H1 (cell line): ENCODE measurements at regions not wholly inside any gene's neighbourhood (a gene's known extent, or its start where the extent isn't known, plus 50 kb on each side); places are given as distances from the start of the nearest gene placed in this dataset.

ENCODE experiments used
- CTCF ChIA-PET: fragments of 300-600 bp; sonication (Branson Sonifier 250); formaldehyde crosslinking; loops from one replicate; lab custom pipeline; 2021; ENCODE audit not compliant: partially characterized antibody; lab: Charles Lee
- POLR2A ChIA-PET: fragments of 300-600 bp; sonication (Branson Sonifier 250); formaldehyde crosslinking; loops from one replicate; lab custom pipeline; 2021; ENCODE audit warnings: inconsistent platforms; ENCODE audit not compliant: partially characterized antibody; lab: Charles Lee
- DNase-seq, 2 experiments: peaks; one replicate each; pipeline versions ENCODE4 v3.0.0 to v3.0.0-alpha.2; 2010 to 2022; ENCODE audit warnings: low spot score in 2 of 2, low read depth in 1 of 2, mixed read lengths in 1 of 2
- FAIRE-seq: peaks from 2 replicates; lab custom pipeline; 2011; peaks lifted over from hg19 to GRCh38; lab: Jason Lieb, UNC
- H2AFZ ChIP-seq: 2 replicates; pipeline ENCODE4 v1.8.1; 2012; ENCODE audit warnings: low read length, inconsistent platforms
- H2AK5ac ChIP-seq: 2 replicates; pipeline ENCODE4 v1.6.1; 2013; ENCODE audit warnings: low read depth, low read length
- H2BK120ac ChIP-seq: replicated peaks from 2 replicates; pipeline ENCODE3; 2013; ENCODE audit warnings: low read depth, low read length, inconsistent platforms
- H2BK12ac ChIP-seq: 2 replicates; pipeline ENCODE4 v1.6.1; 2013; ENCODE audit warnings: low read depth, low read length
- H2BK15ac ChIP-seq: 2 replicates; pipeline ENCODE4 v1.6.1; 2013; ENCODE audit warnings: low read length
- H2BK20ac ChIP-seq: 2 replicates; pipeline ENCODE4 v1.6.1; 2013; ENCODE audit warnings: low read length
- H2BK5ac ChIP-seq: 2 replicates; pipeline ENCODE4 v1.6.1; 2013; ENCODE audit warnings: low read depth, low read length
- H3K14ac ChIP-seq: 2 replicates; pipeline ENCODE4 v1.6.1; 2013; ENCODE audit warnings: inconsistent platforms; ENCODE audit not compliant: insufficient read length
- H3K18ac ChIP-seq: 2 replicates; pipeline ENCODE4 v1.6.1; 2013; ENCODE audit warnings: low read length; ENCODE audit errors: extremely low read depth
- H3K23ac ChIP-seq: 2 replicates; pipeline ENCODE4 v1.6.1; 2013; ENCODE audit warnings: inconsistent platforms; ENCODE audit not compliant: insufficient read length
- H3K23me2 ChIP-seq: 2 replicates; pipeline ENCODE4 v1.6.1; 2013; ENCODE audit warnings: low read depth, low read length
- H3K27ac ChIP-seq: 2 replicates; pipeline ENCODE4 v1.6.1; 2011; ENCODE audit warnings: low read depth, low read length, inconsistent platforms
- H3K27me3 ChIP-seq, 4 experiments: replicated peaks in 1 of 4; 1 replicate in 1 of 4; 2 replicates in 3 of 4; pipeline versions ENCODE4 v1.6.1 to v1.8.1; 2011 to 2013; ENCODE audit warnings: low read length in 3 of 4, mild to moderate bottlenecking in 3 of 4, inconsistent platforms in 2 of 4, mixed read lengths in 2 of 4, moderate library complexity in 1 of 4; ENCODE audit not compliant: control insufficient read depth in 3 of 4, insufficient read depth in 3 of 4; ENCODE audit errors: extremely low read depth in 1 of 4
- H3K36me3 ChIP-seq, 4 experiments: 2 replicates each; pipeline versions ENCODE4 v1.6.1 to v1.8.1; 2011 to 2013; ENCODE audit warnings: mild to moderate bottlenecking in 4 of 4, low read length in 3 of 4, moderate library complexity in 2 of 4, control low read depth in 1 of 4, inconsistent platforms in 1 of 4; ENCODE audit not compliant: insufficient read depth in 4 of 4, control insufficient read depth in 2 of 4
- H3K4ac ChIP-seq: replicated peaks from 2 replicates; pipeline ENCODE3; 2013; ENCODE audit warnings: low read length, low read depth, mixed read lengths, inconsistent platforms; ENCODE audit not compliant: insufficient read length
- H3K4me1 ChIP-seq, 4 experiments: replicated peaks in 1 of 4; 1 replicate in 1 of 4; 2 replicates in 3 of 4; pipeline versions ENCODE4 v1.6.1 to v1.8.1; 2011 to 2013; ENCODE audit warnings: low read length in 3 of 4, inconsistent platforms in 2 of 4, mixed read lengths in 1 of 4; ENCODE audit not compliant: insufficient read depth in 4 of 4, control insufficient read depth in 3 of 4
- H3K4me2 ChIP-seq, 2 experiments: 2 replicates each; pipeline versions ENCODE4 v1.6.1 to v1.8.1; 2011 to 2013; ENCODE audit warnings: low read depth in 2 of 2, low read length in 2 of 2, control low read depth in 1 of 2, inconsistent platforms in 1 of 2, mild to moderate bottlenecking in 1 of 2; ENCODE audit not compliant: insufficient read depth in 1 of 2
- H3K4me3 ChIP-seq, 4 experiments: fragments of 200-600, 300-600 bp in 1 of 4; sonication (generic), shearing (Covaris generic), sonication (Bioruptor Twin) in 1 of 4; 2 replicates each; pipeline versions ENCODE4 v1.5.1 to v1.8.1; 2011 to 2016; ENCODE audit warnings: low read length in 4 of 4, low read depth in 3 of 4, control low read depth in 2 of 4, inconsistent platforms in 2 of 4, mild to moderate bottlenecking in 2 of 4, mixed read lengths in 1 of 4, moderate library complexity in 1 of 4; ENCODE audit not compliant: insufficient read depth in 2 of 4; ENCODE audit errors: extremely low read depth in 1 of 4
- H3K56ac ChIP-seq: replicated peaks from 2 replicates; pipeline ENCODE3; 2013; ENCODE audit warnings: low read depth, mild to moderate bottlenecking, mixed read lengths, low read length, inconsistent platforms; ENCODE audit not compliant: insufficient read length
- H3K79me1 ChIP-seq: 2 replicates; pipeline ENCODE4 v1.6.1; 2013; ENCODE audit warnings: low read depth, low read length, control low read depth
- H3K79me2 ChIP-seq, 2 experiments: 2 replicates each; pipeline versions ENCODE4 v1.6.1 to v1.8.1; 2012 to 2013; ENCODE audit warnings: low read length in 2 of 2, mild to moderate bottlenecking in 2 of 2, inconsistent platforms in 1 of 2; ENCODE audit not compliant: insufficient read depth in 2 of 2, control insufficient read depth in 1 of 2
- H3K9ac ChIP-seq, 4 experiments: replicated peaks in 1 of 4; 1 replicate in 1 of 4; 2 replicates in 3 of 4; pipeline versions ENCODE4 v1.6.1 to v1.8.1; 2011 to 2013; ENCODE audit warnings: low read depth in 3 of 4, low read length in 3 of 4, control low read depth in 2 of 4, mild to moderate bottlenecking in 2 of 4, moderate library complexity in 2 of 4, inconsistent platforms in 1 of 4; ENCODE audit errors: extremely low read depth in 1 of 4
- H3K9me3 ChIP-seq, 2 experiments: 2 replicates each; pipeline versions ENCODE4 v1.6.1 to v1.8.1; 2012 to 2013; ENCODE audit warnings: mild to moderate bottlenecking in 2 of 2, moderate library complexity in 2 of 2, control low read depth in 1 of 2, inconsistent platforms in 1 of 2, low read depth in 1 of 2, low read length in 1 of 2, mixed read lengths in 1 of 2; ENCODE audit not compliant: insufficient read depth in 2 of 2
- H4K20me1 ChIP-seq, 2 experiments: replicated peaks in 1 of 2; 2 replicates each; pipeline versions ENCODE3 to v1.8.1; 2011 to 2013; ENCODE audit warnings: inconsistent platforms in 2 of 2, low read length in 2 of 2, mild to moderate bottlenecking in 1 of 2; ENCODE audit not compliant: insufficient read depth in 2 of 2, control insufficient read depth in 1 of 2
- H4K5ac ChIP-seq: 2 replicates; pipeline ENCODE4 v1.6.1; 2013; ENCODE audit warnings: low read length, low read depth, mixed read lengths, inconsistent platforms; ENCODE audit not compliant: insufficient read length
- H4K8ac ChIP-seq: 2 replicates; pipeline ENCODE4 v1.8.0; 2013; ENCODE audit warnings: mild to moderate bottlenecking, moderate library complexity, low read length, inconsistent platforms; ENCODE audit not compliant: insufficient read depth; ENCODE audit errors: extremely low read depth
- H4K91ac ChIP-seq: replicated peaks from 2 replicates; pipeline ENCODE3; 2013; ENCODE audit warnings: low read length, mixed read lengths, inconsistent platforms; ENCODE audit not compliant: insufficient read length
- HDAC2 ChIP-seq, 2 experiments: fragments of 300-600 bp in 1 of 2; sonication (generic) in 1 of 2; IDR thresholded peaks; 2 replicates each; pipeline ENCODE4 v1.6.1; 2011 to 2012; ENCODE audit warnings: low read depth in 2 of 2, low read length in 2 of 2, mild to moderate bottlenecking in 2 of 2, moderate library complexity in 2 of 2, borderline replicate concordance in 1 of 2, inconsistent platforms in 1 of 2
- WGBS, 2 experiments: shearing (Covaris generic) in 1 of 2; methylation state at CpG; one replicate each; pipeline versions ENCODE4 v1.1.6 to v1.1.7; 2013 to 2015; ENCODE audit warnings: low lambda C conversion rate in 2 of 2, mixed read lengths in 2 of 2, inconsistent platforms in 1 of 2, low coverage in 1 of 2, missing lambda C conversion rate in 1 of 2; ENCODE audit not compliant: insufficient replicate concordance in 2 of 2, insufficient coverage in 1 of 2, insufficient read length in 1 of 2; ENCODE audit errors: extremely low coverage in 1 of 2, missing lambda C conversion rate in 1 of 2; 5-methylcytosine and 5-hydroxymethylcytosine counted together

DNA sequence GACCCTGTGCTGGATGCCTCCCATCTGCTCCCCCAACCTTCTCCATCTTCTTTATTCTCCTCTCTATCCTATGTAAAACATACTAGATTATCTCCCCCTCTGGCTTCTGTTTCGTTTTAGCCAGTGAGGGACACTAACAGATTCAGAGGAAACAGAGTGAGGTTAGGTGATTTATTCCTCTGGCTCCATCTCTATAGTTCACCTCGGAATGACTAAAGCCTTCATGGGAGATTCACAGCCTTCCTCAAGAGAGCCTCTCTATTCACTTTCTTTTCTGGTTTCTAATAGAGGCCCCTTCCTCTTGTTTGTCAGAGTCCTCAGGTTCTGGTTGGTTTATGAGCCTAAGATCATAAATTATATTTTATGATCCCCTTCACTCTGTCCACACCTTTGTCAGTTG is 633.1 kb upstream of the TYRP1 start:
- H2AK5ac ChIP-seq: no peak overlapping the region
- H3K79me2 ChIP-seq: no peaks in the 10 kb centered on the region
- no peak overlapping the region for H2BK15ac ChIP-seq
- no peaks in the 10 kb centered on the region for H3K79me1 ChIP-seq
- H3K23ac ChIP-seq: no peak overlapping the region
- H2BK12ac ChIP-seq: no peak overlapping the region
- H4K20me1 ChIP-seq: no peaks in the 10 kb centered on the region
- no peak for DNase-seq
- FAIRE-seq: no peak
- WGBS, 2 experiments: 87% methylated on average over 2 of the region's 2 CpGs; no CpG with 5 or more reads in 1 of the 2 experiments
- no peak overlapping the region for H3K14ac ChIP-seq
- H3K4me2 ChIP-seq: no peak overlapping the region
- H2BK120ac ChIP-seq: no peak overlapping the region
- no peak overlapping the region for H2AFZ ChIP-seq
- H3K4ac ChIP-seq: no peak overlapping the region
- H4K5ac ChIP-seq: no peak overlapping the region
- POLR2A ChIA-PET: no interaction called here
- H3K27ac ChIP-seq: no peak overlapping the region
- no peak overlapping the region for H3K56ac ChIP-seq
- H3K18ac ChIP-seq: no peak overlapping the region
- H3K9ac ChIP-seq: no peak overlapping the region
- no peak overlapping the region for H3K4me3 ChIP-seq
- H4K8ac ChIP-seq: no peak overlapping the region
- no peaks in the 10 kb centered on the region for H3K9me3 ChIP-seq
- no peak overlapping the region for H2BK20ac ChIP-seq
- no peak for TF ChIP-seq HDAC2 (IDR thresholded peaks at IDR 0.05; ENCODE audit: borderline replicate concordance in 1 of 2, low read depth in 2 of 2, low read length in 2 of 2)
- TF ChIP-seq, all 59 proteins: peak for 0
- Histone ChIP-seq H4K91ac (no peak overlapping the region), H3K23me2 (no peaks in the 10 kb centered on the region; the same call in 1 of the 2 replicates), H3K27me3 (no peaks in the 10 kb centered on the region), H3K36me3 (no peaks in the 10 kb centered on the region), H3K4me1 (no peaks in the 10 kb centered on the region), H2BK5ac (no peak overlapping the region)
- CTCF ChIA-PET: no interaction called here
